ENCODE measurements at regions not wholly inside any gene's neighbourhood (a gene's known extent, or its start where the extent isn't known, plus 50 kb on each side); places are given as distances from the start of the nearest gene placed in this dataset.

- TF ChIP-seq EZH2 (IDR thresholded peaks at IDR 0.05; ENCODE audit: borderline replicate concordance, low read depth, low read length, poor library complexity, severe bottlenecking) (no peak), CTCF (conservative IDR thresholded peaks at IDR 0.05; ENCODE audit: low read depth, low read length) (no peak)
Observed at GRCh38 chr7:131157530-131158243, 170.0 kb upstream of the MKLN1 start.

All from A673 (cell line).